Muscle layer of duodenum (tissue), 2 donors: ENCODE measurements at regions not wholly inside any gene's neighbourhood (a gene's known extent, or its start where the extent isn't known, plus 50 kb on each side); places are given as distances from the start of the nearest gene placed in this dataset.

Source experiments
- H3K27ac ChIP-seq: one replicate; pipeline ENCODE4 v1.7.0; 2013; ENCODE audit warnings: mild to moderate bottlenecking, low read length
- H3K27me3 ChIP-seq: one replicate; pipeline ENCODE4 v1.7.0; 2013; ENCODE audit warnings: low read depth, mild to moderate bottlenecking, control low read depth, low read length
- H3K36me3 ChIP-seq, 2 donors: one replicate each; pipeline ENCODE4 v1.7.0; 2013; ENCODE audit warnings: low read length in 2 of 2, control low read depth in 1 of 2, mild to moderate bottlenecking in 1 of 2; ENCODE audit not compliant: insufficient read depth in 2 of 2, control insufficient read depth in 1 of 2
- H3K4me1 ChIP-seq, 2 donors: one replicate each; pipeline ENCODE4 v1.7.0; 2013; ENCODE audit warnings: low read length in 2 of 2, mild to moderate bottlenecking in 2 of 2, control low read depth in 1 of 2, moderate library complexity in 1 of 2; ENCODE audit not compliant: insufficient read depth in 2 of 2, control insufficient read depth in 1 of 2
- H3K4me3 ChIP-seq, 2 donors: one replicate each; pipeline ENCODE4 v1.7.0; 2013; ENCODE audit warnings: low read length in 2 of 2, low read depth in 1 of 2, mild to moderate bottlenecking in 1 of 2
- H3K9me3 ChIP-seq, 2 donors: one replicate each; pipeline ENCODE4 v1.7.0; 2013; ENCODE audit warnings: low read length in 2 of 2, control low read depth in 1 of 2, mild to moderate bottlenecking in 1 of 2; ENCODE audit not compliant: control insufficient read depth in 1 of 2
- donor health status: healthy.

DNA sequence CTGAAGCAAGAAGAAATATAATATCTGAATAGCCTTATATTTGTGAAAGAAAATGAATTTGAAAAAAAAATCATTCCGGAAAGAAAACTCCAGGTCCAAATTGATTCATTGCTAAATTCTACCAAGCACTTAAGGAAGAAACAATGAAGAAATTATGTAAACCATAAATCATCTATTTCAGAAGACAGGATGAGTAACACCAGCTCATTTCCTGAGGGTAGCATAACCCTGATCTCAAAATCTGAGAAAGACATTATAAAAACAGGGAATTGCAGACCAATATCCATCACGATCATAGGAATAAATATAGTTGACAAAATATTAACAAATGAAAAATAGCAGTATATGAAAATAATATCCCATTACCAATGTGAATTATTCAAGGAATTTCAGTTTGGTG is 70.1 kb upstream of the RAB18 start:
- no peaks in the 10 kb centered on the region for H3K9me3 ChIP-seq
- no peaks in the 10 kb centered on the region for H3K27me3 ChIP-seq
- H3K27ac ChIP-seq = no peak overlapping the region

DNA sequence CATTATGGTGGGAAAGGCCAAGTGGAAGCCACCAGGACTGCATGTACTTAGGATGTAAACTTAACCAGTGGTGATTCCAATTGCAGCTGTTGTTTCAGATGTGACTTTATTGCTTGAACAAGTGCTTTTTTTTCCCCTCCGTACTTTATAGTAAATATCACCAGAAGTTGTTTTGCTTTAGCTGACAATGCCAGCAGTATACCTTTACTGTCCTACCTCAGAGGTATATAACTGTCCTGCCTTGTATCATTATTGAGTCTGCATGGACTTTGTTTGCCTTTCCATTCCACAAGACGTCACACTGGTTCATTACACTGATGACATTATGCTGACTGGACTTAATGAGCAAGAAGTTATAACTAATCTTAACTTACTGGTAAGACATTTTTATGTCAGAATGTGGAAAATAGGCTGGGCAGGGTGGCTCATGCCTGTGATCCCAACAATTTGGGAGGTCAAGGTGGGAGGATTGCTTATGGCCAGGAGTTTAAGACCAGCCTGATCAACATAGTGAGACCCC is 77.1 kb upstream of the RAB18 start:
- no peak overlapping the region for H3K4me3 ChIP-seq
- H3K9me3 ChIP-seq = no peaks in the 10 kb centered on the region
- H3K27me3 ChIP-seq = no peaks in the 10 kb centered on the region
- H3K36me3 ChIP-seq = no peaks in the 10 kb centered on the region
- no peak overlapping the region for H3K27ac ChIP-seq
- no peaks in the 10 kb centered on the region for H3K4me1 ChIP-seq

More for the DNA sequence above, 70.1 kb upstream of the RAB18 start:
- no peak overlapping the region for H3K4me3 ChIP-seq
- H3K36me3 ChIP-seq = no peaks in the 10 kb centered on the region
- H3K4me1 ChIP-seq = no peaks in the 10 kb centered on the region

DNA sequence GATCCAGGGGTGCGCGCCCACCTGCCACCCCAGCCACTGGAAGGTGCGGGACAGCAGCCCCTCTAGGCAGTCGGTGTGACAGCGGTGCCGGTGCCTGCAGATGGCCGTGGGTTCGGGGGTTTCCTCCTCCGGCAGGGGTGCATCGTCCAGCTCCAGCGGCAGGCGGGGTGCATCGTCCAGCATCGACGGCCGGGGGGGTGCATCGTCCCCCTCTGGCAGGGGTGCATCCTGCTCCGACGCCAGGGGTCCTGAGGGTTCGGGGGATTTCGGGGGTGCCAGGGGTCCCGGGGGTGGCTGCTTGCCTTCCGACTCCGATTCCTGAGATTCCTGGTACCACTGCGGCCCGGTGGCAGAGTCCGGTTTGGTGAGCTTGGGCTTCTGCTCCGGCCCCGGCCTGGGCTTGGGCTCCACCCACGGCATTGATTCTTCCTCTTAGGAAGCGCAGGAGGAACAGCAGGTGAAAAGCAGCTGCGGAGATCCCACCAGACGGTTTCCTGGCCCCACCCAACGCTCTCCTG is 90.2 kb upstream of the RAB18 start:
- Histone ChIP-seq H3K4me3 (peak overlapping the region in 1 of 2 donors; percentile 32), H3K27ac (no peak overlapping the region), H3K9me3 (no peaks in the 10 kb centered on the region), H3K36me3 (no peaks in the 10 kb centered on the region), H3K27me3 (no peaks in the 10 kb centered on the region), H3K4me1 (no peaks in the 10 kb centered on the region)

DNA sequence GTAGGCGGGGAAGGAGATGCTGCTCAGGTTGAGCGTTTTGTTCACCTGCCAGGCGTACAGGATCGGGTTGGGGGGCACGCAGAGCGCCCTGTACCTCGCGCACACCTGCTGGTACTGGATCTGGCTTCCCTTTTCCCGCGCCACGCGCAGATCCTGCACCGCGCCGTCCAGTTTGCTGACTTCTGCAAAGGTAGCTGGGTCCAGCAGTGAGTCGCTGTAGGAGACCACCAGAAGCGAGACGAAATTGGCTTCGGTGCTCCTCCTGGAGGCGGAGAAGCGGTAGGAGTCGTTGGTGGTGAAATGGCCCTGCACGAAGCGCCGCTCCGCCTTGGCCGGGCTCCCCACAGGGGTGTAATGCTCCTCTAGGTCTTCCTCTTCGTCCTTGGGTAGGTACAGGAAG is 90.7 kb upstream of the RAB18 start:
- no peaks in the 10 kb centered on the region for H3K9me3 ChIP-seq
- no peaks in the 10 kb centered on the region for H3K36me3 ChIP-seq
- no peak overlapping the region for H3K27ac ChIP-seq
- peak overlapping the region in 1 of 2 donors; percentile 32 for H3K4me3 ChIP-seq
- H3K4me1 ChIP-seq = no peaks in the 10 kb centered on the region
- H3K27me3 ChIP-seq = no peaks in the 10 kb centered on the region

DNA sequence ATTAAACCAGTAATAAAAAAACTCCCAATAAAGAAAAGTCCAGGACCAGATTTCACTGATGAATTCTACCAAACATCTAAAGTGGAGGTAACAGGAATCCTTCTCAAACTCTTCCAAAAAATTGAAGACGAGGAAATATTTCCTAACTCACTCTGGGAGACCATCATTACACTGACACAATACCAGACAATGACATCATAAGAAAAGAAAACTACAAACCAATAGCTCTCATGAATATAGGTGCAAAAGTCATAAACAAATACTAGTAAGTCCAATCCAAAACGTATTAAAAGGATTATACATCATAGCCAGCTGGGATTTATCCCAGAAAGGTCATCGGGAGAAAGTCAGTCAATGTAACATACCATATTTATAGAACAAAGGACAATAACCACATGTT is 94.0 kb upstream of the RAB18 start:
- no peak overlapping the region for H3K27ac ChIP-seq
- no peaks in the 10 kb centered on the region for H3K9me3 ChIP-seq
- no peaks in the 10 kb centered on the region for H3K36me3 ChIP-seq
- no peak overlapping the region for H3K4me3 ChIP-seq
- H3K27me3 ChIP-seq = no peaks in the 10 kb centered on the region
- no peaks in the 10 kb centered on the region for H3K4me1 ChIP-seq

DNA sequence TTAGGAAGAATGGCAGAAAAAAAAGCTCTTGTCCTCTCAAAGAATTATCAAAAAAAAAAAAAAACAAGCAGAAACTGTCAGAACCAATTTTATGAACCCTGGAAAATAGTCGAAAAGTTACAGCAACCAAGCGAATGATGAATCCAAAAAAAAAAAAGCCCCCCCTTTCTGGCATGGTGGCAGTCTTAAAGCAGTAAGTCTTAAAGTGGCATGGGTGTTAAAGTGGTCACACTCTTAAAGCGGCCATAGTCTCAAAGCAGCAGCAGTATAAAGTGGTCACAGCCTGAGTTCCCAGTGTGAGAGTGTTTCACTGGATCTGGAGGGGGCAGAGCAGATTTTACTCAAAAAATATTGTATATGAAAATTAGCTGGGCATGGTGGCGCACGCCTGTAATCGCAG is 96.8 kb upstream of the RAB18 start:
- H3K4me1 ChIP-seq = no peaks in the 10 kb centered on the region
- no peaks in the 10 kb centered on the region for H3K27me3 ChIP-seq
- H3K9me3 ChIP-seq = no peaks in the 10 kb centered on the region

DNA sequence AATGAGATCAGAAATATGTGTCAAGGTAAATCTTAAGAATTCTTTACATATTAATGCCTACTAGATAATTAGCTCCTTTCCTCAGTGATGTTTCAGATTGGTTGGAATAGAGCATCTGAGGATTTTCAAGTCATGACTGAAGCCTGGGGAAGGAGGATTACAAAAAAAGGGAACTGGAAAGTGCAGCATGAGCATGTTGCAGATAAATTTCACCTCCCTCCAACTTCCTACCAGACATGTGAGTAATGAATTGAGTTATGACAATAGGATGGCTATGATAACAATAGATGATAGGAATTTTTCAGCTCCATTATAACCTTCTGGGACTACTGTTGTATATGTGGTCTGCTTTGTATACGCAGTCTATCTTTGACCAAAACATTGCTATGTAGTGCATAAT is 104.2 kb upstream of the RAB18 start:
- no peaks in the 10 kb centered on the region for H3K4me1 ChIP-seq

More for the DNA sequence above, 96.8 kb upstream of the RAB18 start:
- Histone ChIP-seq H3K27ac (no peak overlapping the region), H3K36me3 (no peaks in the 10 kb centered on the region), H3K4me3 (no peak overlapping the region)

DNA sequence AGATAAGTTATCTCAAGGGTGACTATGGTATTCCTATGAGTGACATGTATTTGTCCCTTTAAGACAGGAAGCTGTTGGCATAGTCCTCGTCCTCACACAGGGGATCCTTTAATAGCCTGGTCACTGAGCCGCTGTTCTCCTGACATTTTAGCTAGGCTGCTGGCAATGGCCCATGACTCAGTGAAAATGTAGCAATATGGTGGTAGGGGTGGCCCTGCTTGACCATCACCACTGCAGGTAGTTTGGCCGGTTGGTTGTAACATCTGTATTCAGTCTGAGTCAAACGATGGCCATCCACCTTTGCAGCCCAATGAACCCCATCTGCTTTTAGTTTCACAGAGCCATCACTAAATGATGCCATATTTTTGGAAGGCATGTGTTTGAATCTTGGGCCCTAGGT is 110.1 kb upstream of the RAB18 start:
- H3K9me3 ChIP-seq = no peaks in the 10 kb centered on the region
- no peak overlapping the region for H3K27ac ChIP-seq
- no peaks in the 10 kb centered on the region for H3K4me1 ChIP-seq
- H3K27me3 ChIP-seq = no peaks in the 10 kb centered on the region
- H3K36me3 ChIP-seq = no peaks in the 10 kb centered on the region
- no peak overlapping the region for H3K4me3 ChIP-seq

More for the DNA sequence above, 104.2 kb upstream of the RAB18 start:
- no peak overlapping the region for H3K4me3 ChIP-seq
- no peak overlapping the region for H3K27ac ChIP-seq
- H3K36me3 ChIP-seq = no peaks in the 10 kb centered on the region
- no peaks in the 10 kb centered on the region for H3K27me3 ChIP-seq
- H3K9me3 ChIP-seq = no peaks in the 10 kb centered on the region

DNA sequence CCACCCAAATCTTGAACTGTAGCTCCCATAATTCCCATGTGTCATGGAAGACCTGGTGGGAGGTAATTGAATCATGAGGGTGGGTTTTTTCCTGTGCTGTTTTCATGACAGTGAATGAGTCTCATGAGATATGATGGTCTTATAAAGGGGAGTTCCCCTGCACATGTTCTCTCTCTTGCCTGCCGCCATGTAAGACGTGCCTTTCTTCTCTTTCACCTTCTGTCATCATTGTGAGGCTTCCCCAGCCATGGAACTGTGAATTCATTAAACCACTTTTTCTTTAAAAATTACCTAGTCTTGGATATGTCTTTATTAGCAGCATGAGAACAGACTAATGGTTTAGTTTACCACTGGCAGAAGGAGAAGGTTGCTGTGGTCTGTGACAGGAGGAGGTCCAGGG is 111.5 kb upstream of the RAB18 start:
- Histone ChIP-seq H3K9me3 (no peaks in the 10 kb centered on the region), H3K4me3 (no peak overlapping the region), H3K36me3 (no peaks in the 10 kb centered on the region), H3K4me1 (no peaks in the 10 kb centered on the region), H3K27me3 (no peaks in the 10 kb centered on the region), H3K27ac (no peak overlapping the region)

DNA sequence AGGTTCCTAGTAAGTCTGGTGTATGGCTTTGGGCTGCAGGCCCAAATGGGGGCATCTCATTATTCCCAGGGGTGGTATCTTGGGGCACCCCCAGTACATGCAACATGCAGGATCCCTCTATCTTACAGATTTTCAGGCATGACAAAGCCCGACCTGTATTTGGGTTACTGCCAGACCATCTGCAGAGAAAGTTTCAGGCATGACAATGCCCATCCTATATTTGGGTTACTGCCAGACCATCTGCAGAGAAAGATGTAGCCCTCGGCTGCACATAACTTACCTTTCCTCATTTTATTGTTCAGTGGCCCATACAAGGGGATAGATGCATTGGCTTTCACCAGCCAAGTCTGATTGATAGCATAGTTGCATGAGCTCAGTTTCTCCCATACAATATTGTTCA is 112.2 kb upstream of the RAB18 start:
- H3K4me3 ChIP-seq = no peak overlapping the region
- no peaks in the 10 kb centered on the region for H3K36me3 ChIP-seq
- H3K27ac ChIP-seq = no peak overlapping the region
- no peaks in the 10 kb centered on the region for H3K9me3 ChIP-seq
- H3K4me1 ChIP-seq = no peaks in the 10 kb centered on the region
- H3K27me3 ChIP-seq = no peaks in the 10 kb centered on the region

DNA sequence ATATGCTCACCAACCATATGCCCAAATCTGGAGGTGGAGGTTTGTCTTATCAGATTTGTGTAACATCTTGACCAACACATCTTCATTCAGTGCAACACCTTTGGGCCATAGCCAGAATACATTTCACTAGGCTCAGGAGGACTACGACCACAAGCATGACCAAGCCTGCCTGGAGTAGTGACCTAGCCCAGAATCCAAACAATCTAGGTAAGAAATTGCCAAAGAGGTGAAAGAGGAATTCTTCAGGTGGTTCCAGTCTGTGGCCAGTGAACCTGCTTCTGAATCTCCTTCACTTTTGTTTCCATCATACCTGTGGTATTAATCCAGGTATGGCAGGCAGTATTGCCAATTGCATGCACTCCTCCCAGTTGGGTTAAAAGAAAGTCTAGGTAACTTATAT is 112.8 kb upstream of the RAB18 start:
- Histone ChIP-seq H3K36me3 (no peaks in the 10 kb centered on the region), H3K4me3 (no peak overlapping the region), H3K9me3 (no peaks in the 10 kb centered on the region), H3K27ac (no peak overlapping the region), H3K4me1 (no peaks in the 10 kb centered on the region), H3K27me3 (no peaks in the 10 kb centered on the region)

DNA sequence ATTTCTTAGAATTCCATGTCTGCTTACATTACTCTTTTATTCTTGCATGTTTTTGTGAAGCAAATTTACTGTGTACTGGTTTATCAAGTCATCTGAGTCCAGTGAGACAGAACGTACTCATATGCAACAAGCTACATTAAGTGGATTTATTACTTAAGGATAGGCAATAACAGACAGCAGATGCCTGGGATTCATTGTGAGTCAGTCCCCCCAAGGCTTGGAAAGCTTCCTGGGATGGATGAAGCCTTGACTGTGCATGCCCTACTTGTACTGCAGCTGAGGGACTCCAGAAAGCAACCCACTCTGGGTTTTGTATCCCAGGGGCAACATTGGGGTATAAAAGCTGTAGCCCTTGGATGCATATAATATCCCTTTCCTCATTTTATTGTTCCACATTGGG is 113.4 kb upstream of the RAB18 start:
- H3K27me3 ChIP-seq = no peaks in the 10 kb centered on the region
- no peaks in the 10 kb centered on the region for H3K36me3 ChIP-seq
- no peaks in the 10 kb centered on the region for H3K4me1 ChIP-seq
- H3K4me3 ChIP-seq = no peak overlapping the region
- H3K27ac ChIP-seq = no peak overlapping the region
- H3K9me3 ChIP-seq = no peaks in the 10 kb centered on the region
